GM19438 (cell line): ENCODE measurements at regions not wholly inside any gene's neighbourhood (a gene's known extent, or its start where the extent isn't known, plus 50 kb on each side); places are given as distances from the start of the nearest gene placed in this dataset.
"Not testable (repeated sequence)": the region's sequence is repeated elsewhere in the genome, so short reads cannot be mapped to it uniquely, and the experiment has no call there.

Source experiments
- ATAC-seq: cut with Tn5 transposase; IDR thresholded peaks from one replicate; pipeline ENCODE4 v1.9.1; 2021; ENCODE audit warnings: low read depth; ENCODE audit not compliant: unreplicated experiment

DNA sequence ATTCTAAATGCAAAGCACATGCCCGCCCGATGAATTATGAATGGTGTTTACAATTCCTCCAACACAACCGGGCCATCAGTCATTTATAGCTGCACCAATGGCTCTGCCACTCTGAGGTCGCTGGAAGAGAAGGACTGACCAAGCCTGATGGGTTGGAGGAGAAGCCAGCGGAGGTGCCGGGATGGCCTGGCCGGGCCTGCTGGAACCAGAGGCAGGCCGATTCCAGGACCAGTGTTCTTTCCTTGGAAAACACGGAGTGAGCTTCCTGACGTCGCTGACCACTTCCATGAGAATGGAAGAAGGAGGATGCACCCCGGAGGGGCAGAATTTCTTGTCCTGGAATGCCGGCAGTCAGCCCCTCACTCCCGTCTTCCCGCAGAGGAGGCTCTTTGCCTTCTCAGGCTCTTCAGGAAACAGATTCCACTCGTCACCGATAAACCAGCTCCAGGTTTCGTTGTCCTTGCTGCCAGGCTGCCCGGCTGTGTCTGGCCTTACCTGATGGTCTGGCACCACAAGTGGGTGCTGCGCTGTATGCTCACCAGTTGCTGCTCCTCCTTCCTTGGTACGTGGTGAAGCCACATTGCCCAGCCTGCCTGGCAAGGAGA lies 358.5 kb upstream of the SFSWAP start:
- no peak for ATAC-seq

DNA sequence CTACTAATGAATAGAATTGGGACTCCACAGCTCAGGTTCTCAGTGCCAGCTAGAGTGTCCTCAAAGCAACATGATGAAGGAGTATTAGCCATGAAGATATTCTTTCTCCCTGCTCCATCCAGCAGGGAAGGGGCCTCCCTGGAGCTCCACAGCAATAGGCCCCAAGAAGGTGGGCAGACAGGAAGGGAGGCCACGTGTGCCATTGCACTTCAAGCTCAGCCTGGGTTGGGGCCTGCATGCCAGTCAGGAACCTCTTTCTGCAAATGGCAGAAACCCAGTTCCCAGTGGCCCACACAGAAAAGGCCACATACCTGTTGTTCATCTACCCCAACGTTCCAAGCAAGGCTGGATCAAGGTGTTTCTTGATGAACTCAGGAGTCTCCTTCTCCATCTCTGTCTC lies 357.5 kb upstream of the SFSWAP start:
- no peak for ATAC-seq

DNA sequence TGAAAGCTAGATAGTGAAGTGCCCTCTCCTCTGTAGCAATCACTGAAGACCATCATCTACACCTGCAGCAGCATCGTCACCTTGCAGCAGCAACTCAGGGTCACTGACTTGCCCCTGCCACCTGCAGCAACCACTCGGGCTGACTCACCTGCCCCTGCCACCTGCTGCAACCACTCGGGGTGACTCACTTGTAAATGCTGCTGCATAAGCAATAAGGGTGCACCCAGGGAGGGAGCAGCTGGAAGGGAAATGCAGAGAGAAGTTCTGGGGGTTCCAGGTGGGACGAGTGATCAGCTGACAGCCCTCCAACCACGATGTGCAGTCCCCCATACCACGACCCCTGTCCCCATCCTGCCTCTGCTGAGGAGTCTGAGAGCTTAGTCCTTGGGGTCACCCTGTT lies 357.1 kb upstream of the SFSWAP start:
- no peak for ATAC-seq

DNA sequence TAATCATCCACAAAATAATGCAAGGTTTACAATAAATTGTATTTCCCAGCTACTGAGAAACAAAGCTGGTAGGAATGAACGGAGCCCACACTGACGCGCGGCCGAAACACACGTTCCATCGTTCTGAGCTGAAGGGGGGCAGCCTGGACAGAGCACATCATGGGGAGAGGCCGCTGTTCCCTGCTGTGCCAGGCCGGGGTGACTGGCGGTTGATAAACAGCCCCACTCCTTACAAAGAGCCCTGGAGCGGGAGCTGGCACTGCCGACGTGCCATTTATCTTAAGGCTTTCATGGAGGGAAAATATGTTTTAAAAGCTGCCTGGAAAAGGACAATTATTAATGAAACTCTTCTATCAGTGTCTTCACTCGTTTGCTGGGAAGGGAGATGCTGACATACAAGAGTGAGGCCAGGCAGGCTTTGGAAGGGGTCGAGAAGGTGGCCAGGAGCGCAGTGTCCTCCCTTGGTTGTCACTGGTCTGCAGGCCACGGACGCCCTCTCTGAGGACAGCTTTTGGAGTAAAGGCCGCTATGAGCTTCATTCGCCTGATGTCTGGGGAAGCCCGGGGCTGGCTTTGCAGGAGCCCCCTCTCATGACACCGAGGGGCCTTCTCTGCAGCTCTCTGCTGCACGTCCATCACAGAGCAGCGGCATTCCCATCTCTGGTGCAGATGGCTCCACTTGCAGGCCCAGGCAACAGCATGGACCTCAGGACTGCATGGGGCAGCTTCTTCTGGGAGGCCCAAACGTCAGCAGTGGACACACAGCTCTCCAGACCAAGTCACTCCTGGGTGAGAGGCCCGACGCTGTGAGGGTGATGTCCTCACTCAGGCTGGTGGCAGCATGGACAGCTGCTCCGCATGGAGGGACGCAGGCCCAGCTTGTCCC lies 355.3 kb upstream of the SFSWAP start:
- no peak for ATAC-seq

DNA sequence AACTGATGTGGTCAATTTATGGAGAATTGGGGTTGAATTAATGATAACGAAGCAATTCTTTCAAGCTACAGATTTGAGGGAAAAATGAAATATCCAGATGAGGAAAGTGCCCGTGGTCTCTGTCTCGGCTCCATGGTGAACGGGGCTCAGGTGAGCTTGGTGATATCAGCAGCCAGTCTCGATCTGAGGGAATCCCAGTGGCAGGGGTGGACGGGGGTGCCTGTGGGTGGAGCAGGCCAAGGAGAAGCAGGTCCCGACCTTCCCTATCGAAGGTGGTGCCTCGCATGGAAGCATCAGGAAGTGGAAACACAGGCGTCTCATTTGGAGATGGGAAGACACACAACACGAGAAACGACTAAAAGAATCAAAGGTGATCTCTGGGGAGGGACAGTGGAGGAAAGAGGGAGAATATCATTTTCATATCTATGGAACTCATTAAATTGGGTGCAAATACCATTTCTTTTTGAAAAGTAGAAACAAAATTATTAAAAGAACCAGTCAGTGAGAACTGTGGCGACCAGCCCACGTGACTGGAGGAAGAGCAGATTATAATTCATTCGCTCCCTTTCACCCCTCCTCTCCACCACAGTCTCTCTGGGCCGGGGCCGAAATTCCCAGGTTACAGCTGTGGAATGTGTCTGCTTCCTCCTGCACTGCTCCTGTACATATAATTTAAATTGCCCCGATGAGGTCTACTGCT lies 354.3 kb upstream of the SFSWAP start:
- ATAC-seq: no peak

DNA sequence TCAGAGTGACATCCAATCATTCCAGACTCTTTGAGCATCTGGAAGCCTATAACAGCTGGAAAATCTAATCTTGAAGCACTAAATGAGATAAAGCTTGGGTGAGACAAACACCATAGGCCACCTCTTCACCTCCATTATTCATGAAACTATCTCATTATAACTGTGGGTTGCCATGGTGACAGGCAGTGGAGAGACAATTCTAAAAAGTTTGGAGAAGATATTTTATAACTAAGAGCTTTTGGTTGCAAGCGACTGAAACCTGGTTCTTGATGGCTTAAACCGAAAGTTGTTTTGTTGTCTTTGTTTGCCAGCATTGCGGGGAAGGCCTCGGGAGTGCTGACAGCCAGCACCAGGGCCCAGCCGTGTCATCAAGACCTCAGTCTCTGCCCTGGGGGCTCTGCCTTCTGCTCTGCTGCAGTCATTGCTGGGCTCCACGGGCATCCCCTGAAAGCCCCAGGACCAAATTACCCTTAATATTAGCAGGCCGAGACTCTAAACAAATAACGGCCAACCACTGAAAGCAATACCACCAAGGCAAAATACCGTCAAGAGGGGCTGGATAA lies 353.6 kb upstream of the SFSWAP start:
- ATAC-seq: no peak

DNA sequence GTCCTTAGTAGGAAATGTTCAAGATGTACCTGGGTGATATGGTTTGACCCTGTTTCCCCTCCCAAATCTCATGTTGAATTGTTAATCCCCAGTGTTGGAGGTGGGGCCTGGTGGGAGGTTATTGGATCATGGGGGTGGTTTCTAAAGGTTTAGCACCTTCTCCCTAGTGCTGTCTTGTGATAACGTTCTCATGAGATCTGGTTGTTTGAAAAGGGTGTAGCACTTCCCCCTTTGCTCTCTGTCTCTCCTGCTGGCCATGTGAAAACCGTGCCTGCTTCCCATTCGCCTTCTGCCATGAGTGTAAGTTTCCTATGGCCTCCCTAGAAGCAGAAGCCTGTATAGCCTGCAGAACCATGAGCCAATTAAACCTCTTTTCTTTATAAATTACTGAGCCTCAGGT lies 353.0 kb upstream of the SFSWAP start:
- ATAC-seq: no peak

DNA sequence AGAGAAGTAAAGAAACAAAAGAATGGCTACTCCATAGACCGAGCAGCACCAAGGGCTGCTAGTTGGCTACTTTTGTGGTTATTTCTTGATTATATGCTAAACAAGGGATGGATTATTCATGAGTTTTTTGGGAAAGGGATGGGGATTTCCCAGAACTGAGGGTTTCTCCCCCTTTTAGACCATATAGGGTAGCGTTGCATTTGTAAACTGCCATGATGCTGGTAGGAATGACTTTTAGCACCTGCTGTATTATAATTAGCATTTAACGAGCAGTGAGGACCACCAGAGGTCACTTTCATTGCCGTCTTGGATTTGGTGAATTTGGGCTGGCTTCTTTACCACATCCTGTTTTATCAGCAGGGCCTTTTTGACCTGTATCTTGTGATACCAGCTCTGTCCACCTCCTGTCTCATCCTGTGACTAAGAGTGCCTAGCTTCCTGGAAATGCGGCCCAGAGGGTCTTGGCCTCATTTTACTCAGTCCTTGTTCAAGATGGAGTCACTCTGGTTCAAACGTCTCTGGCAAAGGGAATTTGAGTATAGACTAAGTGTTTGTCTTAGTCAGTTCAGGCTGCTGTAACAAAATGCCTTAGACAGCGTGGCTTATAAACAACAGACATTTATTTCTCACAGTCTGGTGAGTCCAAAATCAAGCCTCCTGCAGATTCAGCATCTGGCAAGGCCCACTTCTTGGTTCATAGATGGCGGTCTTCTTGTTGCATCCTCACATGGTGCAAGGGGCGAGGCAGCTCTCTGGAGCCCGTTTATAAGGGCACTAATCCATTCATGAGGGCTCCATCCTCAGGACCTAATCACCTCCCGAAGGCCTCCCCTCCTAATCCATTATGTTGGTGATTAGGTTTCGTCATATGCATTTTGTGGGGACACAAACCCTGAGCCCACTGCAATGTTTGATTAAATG lies 348.3 kb upstream of the SFSWAP start:
- no peak for ATAC-seq

DNA sequence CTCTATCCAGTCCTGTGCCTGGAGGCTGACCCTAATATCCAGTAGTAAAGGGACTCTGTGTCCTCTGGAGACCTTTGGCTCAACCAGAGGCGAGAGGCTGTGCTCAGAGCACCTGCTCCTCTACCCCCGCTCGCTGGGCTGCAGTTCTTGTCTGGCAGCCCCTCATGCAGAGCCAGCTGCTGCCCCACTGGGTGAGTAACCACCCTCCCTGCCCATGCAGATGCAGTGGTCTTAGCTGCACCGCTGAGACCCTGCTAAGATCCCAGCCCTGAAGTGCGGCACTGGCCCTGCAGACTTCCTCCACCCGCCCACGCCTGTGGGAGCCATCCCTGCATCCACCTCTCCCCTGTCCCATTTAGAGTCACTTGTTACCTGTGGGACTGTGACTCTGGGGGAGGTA lies 347.5 kb upstream of the SFSWAP start:
- ATAC-seq: no peak

DNA sequence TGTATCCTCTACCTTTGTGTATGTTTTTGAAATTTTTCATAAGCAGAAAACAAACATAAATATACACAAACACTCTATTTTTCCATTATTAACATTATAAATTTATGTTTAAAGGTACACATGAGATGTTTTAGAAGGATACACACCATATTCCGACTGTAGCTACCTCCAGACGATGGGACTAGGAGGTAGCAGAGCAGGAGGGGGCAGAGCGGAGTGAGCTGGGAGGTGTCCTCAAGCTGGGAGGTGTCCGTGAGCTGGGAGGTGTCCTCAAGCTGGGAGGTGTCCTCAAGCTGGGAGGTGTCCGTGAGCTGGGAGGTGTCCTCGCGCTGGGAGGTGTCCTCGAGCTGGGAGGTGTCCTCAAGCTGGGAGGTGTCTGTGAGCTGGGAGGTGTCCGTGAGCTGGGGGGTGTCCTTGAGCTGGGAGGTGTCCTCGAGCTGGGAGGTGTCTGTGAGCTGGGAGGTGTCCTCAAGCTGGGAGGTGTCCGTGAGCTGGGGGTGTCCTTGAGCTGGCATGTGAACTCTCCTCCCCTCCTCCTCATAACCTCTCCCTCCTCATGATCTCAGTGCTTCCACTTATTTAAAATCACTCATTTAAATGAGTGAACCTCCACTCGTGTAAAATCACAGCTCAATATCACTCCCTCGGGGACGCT lies 346.9 kb upstream of the SFSWAP start:
- ATAC-seq: no peak

DNA sequence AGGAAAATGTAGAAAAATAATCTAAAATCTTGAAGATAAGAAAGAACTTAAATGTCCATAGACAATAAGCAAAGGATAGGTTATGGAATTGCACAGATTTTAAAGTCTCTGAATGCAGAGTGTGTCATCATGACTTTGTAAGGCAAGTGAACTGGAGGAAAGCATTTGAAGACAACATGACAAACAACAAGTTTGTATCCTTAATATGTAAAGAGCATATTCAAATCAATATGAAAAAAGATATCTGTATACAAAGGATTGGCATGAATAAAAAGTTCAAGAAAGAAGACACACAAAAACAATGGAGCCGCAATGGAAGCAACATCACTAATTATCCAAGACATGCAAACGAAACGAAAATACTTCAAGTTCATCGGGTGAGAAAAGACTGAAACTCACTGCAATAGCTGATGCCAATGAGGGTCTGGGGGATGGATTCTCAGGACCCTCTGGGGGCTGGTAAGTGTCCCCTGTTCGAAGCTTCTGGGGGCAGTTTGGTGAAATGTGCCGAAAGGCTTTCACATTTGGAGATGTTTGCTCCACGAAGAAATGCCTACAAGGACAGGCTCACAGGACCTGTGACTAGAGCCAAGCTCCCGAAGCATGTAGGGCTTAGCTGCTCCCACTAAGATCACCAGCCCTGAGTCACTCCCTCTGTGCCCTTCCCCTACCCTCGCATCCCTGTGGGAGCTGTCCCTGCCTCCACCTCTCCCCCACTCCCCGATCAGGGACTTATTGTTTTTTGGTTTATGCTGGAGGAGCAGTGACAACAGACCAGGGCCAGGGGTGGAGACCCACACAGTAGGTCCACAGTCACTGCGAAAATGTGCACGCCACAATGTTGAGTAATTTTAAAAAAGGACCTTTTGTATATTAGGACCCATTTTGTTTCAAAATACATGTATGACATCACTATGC lies 345.7 kb upstream of the SFSWAP start:
- no peak for ATAC-seq

DNA sequence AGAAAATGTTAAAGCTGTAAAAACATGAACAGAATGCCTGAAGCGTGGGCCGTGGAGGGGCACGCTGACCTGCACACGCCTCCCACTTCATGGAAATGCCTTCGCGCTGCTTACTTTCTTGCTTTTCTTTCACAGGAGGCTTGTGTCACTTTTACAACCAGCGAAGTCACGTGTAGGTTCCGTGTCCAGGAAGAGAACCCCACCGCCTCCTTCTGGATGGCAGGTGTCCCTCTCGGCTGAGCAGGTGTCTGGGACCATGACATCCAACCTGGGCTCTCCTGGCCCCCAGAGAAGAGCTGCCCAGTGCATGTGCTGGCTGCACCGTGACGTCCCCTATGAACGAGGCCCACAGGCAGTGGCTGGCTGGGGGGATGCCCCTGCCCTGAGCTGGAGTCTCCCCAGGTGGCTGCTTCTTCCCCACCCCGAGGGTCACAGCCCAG lies 345.0 kb upstream of the SFSWAP start:
- no peak for ATAC-seq

DNA sequence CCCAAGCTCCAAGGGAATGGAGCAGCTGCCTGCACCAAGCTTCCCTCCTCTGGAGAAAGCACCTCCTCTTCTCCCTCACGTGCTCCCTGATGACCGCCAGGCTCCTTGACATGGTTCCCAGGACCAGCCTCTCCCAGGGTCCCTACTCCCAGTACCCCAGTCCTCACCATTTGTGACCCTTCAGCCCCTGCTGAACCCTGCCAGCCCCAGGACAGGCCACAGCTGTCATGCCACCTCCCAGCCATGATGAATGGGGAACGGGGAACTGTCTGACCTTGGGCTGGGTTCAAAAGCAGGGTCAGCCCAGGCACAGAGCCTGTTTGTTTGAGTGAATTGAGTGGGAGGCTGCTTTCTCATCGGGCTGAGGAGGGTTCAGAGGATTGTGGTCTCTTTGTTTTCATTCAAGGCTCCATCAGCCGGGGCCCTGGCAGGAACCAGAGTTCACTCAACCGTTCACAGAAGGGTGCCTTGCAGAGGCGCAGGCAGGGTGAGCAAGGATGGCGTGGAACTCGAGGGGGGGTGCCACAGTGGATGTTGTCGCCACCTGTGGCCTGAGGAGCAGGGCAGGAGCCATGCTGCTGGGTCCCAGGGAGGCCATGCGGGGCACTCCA lies 344.5 kb upstream of the SFSWAP start:
- ATAC-seq: no peak

DNA sequence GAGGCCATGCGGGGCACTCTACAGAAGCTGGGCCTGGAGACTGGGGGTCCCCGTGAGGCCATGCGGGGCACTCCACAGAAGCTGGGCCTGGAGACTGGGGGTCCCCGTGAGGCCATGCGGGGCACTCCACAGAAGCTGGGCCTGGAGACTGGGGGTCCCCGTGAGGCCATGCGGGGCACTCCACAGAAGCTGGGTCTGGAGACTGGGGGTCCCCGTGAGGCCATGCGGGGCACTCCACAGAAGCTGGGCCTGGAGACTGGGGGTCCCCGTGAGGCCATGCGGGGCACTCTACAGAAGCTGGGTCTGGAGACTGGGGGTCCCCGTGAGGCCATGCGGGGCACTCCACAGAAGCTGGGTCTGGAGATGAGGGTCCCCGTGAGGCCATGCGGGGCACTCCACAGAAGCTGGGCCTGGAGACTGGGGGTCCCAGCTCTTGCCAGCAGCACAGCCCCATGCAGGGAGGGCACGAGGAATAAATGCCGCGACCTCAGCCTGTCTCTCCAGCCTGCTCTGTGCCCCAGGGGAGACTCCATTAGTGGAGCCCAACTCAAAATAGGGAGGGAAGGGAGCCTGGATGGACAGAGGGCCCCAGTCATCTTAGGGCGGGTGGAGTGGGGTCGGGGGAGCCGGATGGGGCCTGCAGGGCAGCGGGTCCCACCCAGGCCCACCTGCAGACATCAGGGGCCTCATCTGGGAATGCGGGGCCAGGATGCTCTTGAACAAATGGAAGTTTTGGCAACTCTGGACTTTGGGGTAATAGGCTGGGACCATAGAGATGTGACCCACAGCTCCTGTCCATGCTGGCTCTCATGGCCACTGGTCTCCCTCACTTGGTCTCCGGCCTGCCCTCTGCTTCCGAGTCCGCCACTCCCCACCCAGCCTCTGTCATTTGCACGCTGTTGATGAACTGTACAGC lies 343.6 kb upstream of the SFSWAP start:
- ATAC-seq: not testable (repeated sequence)

DNA sequence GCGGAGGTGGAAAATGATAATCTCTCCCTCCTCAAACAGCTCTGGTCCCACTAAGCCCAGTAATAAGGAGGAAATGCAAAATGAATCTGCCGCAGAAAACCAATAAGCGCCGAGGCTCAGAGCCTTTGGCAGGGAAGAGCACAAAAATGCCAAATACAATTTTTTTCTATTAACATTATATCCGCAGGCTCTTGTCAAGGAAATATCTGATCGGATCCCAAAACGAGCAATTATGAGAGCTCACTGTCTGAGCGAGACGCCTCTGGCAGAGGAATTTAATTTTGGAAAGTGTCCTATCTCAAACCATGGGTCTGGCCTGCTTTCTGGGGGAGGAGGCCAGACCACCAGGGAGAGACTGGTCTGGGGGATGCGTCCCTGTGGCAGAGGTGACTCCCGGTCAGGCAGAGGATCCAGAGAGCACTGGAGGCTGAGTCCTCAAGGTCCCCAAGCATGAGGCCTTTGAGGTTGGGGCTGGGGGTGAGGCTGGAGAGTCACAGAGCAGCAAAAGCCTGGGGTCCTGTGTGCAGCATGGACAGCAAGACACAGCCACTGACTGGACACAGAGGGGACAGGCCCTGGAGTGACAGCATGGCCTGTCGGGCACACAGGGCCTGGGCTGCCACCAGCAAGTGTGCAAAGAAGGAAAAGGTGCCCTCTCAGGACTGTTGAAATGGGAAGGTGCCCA lies 342.8 kb upstream of the SFSWAP start:
- ATAC-seq: no peak

DNA sequence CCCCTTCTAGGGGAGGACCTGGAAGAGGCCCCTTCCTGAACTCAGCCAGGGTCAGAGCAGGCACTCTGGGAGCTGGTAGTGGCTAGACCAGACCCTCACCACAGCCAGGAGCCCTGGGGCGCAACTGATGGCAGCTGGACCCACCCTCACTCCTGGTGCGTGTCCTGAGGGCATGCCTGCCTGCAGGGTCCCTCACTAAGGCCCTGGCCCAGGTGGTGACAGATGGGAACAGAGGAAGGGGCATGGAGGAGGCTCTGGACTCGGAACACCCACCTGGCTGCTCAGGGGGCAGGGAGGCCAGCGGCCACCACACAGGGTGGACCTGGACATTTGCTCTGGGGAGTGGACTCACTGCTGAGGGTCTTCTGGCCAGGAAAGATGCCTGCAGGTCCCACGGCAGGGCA lies 342.2 kb upstream of the SFSWAP start:
- no peak for ATAC-seq
